ENCODE measurements at regions not wholly inside any gene's neighbourhood (a gene's known extent, or its start where the extent isn't known, plus 50 kb on each side); places are given as distances from the start of the nearest gene placed in this dataset.

DNA sequence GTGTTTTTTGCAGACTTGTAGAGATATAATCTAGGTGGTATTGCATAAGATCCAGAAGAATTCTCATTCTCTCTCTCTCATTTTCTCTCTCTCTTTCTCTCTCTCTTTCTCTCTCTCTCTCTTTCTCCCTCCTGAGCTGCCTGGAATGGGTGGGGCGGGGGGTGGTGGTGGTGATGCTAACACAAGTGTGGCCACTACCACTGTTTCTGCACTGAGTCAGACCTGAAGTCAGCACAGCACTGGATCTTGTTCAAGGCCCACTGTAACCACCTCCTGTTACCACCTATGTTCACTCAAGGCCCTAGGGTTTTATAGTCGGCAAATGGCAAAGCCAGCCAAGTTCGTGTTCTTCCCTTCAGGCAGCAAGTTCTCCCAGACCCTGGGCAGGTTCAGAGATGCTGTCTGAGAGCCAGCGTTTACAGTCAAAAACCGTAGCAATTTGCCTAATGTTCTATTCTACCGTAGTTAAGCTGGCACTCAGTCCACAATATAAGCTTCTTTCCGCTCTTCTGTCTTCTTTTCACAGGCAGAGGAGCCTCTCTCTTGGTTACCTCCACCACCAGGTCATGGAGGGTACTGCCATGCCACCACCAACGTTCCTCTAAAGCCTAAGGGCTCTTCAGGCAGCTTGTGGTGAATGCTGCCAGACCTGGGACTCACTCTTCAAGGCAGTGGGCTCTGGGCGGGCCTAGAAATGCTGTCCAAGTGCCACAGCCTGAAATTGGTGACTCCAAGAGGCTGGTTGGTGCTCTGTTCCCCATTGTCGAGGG, 235.7 kb upstream of the PRR16 start:
- H3K4me3 ChIP-seq (ENCODE audit: low read length): no peak overlapping the region
- H3K27me3 ChIP-seq (ENCODE audit: insufficient read depth, low read length): no peaks in the 10 kb centered on the region
- no peaks in the 10 kb centered on the region for H3K36me3 ChIP-seq (ENCODE audit: insufficient read depth, low read length)
- H3K4me1 ChIP-seq (ENCODE audit: insufficient read depth, low read length): no peaks in the 10 kb centered on the region
- no peaks in the 10 kb centered on the region for H3K9me3 ChIP-seq (ENCODE audit: low read length)
- H2AFZ ChIP-seq (ENCODE audit: low read depth, low read length): no peak overlapping the region

DNA sequence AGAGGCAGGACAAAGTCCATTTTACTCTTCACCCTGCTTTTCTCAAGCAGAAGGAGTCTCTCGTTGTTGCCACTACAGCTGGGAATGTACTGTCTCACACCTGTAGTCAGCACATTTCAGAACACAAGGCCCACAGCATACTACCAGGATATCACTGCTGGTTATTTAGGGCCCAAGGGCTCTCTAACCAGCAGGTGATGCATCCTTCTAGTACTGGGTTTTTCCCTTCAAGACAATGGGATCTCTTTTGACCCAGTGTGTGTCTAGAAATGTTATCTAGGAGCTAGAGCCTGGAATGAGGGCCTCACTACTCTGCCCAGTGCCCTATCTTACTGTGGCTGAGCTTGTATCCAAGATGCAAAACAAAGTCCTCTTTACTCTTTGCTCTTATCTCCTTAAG, 235.1 kb upstream of the PRR16 start:
- Histone ChIP-seq H3K27me3 (ENCODE audit: insufficient read depth, low read length) (no peaks in the 10 kb centered on the region), H3K4me1 (ENCODE audit: insufficient read depth, low read length) (no peaks in the 10 kb centered on the region), H3K4me3 (ENCODE audit: low read length) (no peak overlapping the region), H3K9me3 (ENCODE audit: low read length) (no peaks in the 10 kb centered on the region), H3K36me3 (ENCODE audit: insufficient read depth, low read length) (no peaks in the 10 kb centered on the region), H2AFZ (ENCODE audit: low read depth, low read length) (no peak overlapping the region)

DNA sequence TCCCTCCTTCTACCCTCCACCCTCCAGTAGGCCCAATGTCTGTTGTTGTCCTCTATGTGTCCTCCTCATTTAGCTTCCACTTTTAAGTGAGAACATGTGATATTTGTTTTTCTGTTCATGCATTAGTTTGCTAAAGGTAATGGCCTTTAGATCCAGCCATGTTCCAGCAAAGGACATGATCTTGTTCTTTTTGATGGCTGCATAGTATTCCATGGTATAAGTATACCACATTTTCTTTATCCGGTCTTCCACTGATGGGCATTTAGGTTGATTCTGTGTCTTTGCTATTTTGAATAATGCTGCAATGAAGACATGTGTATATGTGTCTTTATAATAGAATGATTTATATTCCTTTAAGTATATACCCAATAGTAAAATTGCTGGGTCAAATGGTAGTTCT, 232.5 kb upstream of the PRR16 start:
- no peaks in the 10 kb centered on the region for H3K36me3 ChIP-seq (ENCODE audit: insufficient read depth, low read length)

DNA sequence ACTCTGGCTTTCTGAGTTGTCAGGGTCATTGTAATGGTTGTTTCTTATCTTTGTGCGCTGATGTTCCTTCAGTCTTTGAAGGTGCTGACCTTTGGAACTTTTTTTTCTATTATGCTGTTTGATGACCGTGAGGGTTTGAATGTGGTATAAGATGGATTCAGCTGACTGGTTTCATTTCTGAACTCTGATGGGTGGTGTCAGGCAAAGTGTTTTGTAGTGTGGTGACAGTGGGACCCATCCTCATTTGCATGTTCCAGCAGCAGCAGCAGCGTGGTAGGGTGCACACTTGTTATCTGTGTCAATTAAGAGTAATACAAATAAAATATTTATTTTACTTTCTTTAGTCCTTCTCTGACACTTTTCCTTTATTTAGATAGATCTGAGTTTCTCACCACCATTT, 227.7 kb upstream of the PRR16 start:
- Histone ChIP-seq H3K4me1 (ENCODE audit: insufficient read depth, low read length) (no peaks in the 10 kb centered on the region), H2AFZ (ENCODE audit: low read depth, low read length) (no peak overlapping the region), H3K36me3 (ENCODE audit: insufficient read depth, low read length) (no peaks in the 10 kb centered on the region), H3K27me3 (ENCODE audit: insufficient read depth, low read length) (no peaks in the 10 kb centered on the region), H3K4me3 (ENCODE audit: low read length) (no peak overlapping the region), H3K9me3 (ENCODE audit: low read length) (no peaks in the 10 kb centered on the region)

More for the DNA sequence above, 232.5 kb upstream of the PRR16 start:
- no peak overlapping the region for H2AFZ ChIP-seq (ENCODE audit: low read depth, low read length)
- H3K4me1 ChIP-seq (ENCODE audit: insufficient read depth, low read length): no peaks in the 10 kb centered on the region
- no peak overlapping the region for H3K4me3 ChIP-seq (ENCODE audit: low read length)
- no peaks in the 10 kb centered on the region for H3K27me3 ChIP-seq (ENCODE audit: insufficient read depth, low read length)
- H3K9me3 ChIP-seq (ENCODE audit: low read length): no peaks in the 10 kb centered on the region

DNA sequence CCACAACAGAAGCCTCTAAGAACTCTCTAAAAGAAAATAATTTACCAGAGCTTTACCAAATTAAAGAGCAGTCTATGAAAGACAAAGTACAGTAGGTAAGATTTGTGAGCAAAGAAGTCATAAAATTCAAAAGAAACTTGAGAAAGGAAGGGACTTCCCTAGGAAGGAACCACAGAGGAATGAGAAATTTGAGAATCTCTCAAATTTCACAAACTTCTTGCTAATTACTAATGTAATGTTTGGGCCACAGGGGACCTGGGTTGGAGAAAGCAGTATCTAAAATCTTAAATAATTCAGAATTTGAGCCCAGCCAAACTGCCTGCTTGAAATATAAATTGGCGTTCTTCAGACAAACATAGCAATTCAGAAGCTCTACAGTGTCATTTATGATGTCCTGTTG, 225.0 kb upstream of the PRR16 start:
- Histone ChIP-seq H2AFZ (ENCODE audit: low read depth, low read length) (no peak overlapping the region), H3K27me3 (ENCODE audit: insufficient read depth, low read length) (no peaks in the 10 kb centered on the region), H3K9me3 (ENCODE audit: low read length) (no peaks in the 10 kb centered on the region), H3K4me3 (ENCODE audit: low read length) (no peak overlapping the region), H3K36me3 (ENCODE audit: insufficient read depth, low read length) (no peaks in the 10 kb centered on the region), H3K4me1 (ENCODE audit: insufficient read depth, low read length) (no peaks in the 10 kb centered on the region)

DNA sequence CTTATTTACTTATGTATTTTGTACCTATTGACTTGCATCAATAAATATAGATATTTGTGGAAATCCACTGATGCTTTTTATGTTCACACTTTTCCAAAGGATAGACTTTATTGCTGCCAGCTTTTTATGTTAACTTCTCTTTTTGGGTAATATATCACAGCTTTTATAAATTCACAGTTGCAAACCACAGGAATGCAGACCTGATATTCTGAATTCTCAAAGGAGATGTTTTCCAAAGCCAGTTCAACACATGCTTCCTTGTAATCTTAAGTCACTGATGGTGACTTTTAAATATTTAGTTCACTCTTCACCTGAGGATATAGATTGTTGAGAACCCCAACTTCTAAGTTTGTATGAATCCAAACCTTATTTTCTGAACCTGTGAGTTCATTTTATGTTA, 223.4 kb upstream of the PRR16 start:
- no peaks in the 10 kb centered on the region for H3K4me1 ChIP-seq (ENCODE audit: insufficient read depth, low read length)
- no peaks in the 10 kb centered on the region for H3K9me3 ChIP-seq (ENCODE audit: low read length)
- no peak overlapping the region for H2AFZ ChIP-seq (ENCODE audit: low read depth, low read length)
- H3K36me3 ChIP-seq (ENCODE audit: insufficient read depth, low read length): no peaks in the 10 kb centered on the region
- no peak overlapping the region for H3K4me3 ChIP-seq (ENCODE audit: low read length)
- H3K27me3 ChIP-seq (ENCODE audit: insufficient read depth, low read length): no peaks in the 10 kb centered on the region

DNA sequence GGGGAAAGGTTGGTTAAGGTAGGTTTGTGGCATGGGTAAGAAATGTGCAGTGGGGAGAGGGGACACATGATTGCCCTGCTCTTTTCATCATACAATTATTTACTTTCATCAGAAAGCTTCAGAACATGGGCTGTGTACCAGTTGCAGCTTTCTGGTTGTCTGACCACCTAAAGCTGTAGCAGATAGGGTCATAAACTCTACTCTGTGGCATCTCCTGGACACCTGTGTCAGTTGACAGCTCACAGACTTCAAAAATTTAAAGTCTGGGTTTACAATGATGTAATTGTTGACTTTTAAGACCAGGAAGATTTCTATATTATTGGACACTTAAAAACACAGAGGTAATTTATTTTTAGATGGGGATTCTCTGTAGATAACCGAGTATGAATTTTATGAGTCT, 222.7 kb upstream of the PRR16 start:
- H3K9me3 ChIP-seq (ENCODE audit: low read length): no peaks in the 10 kb centered on the region
- no peak overlapping the region for H3K4me3 ChIP-seq (ENCODE audit: low read length)
- H2AFZ ChIP-seq (ENCODE audit: low read depth, low read length): no peak overlapping the region
- no peaks in the 10 kb centered on the region for H3K4me1 ChIP-seq (ENCODE audit: insufficient read depth, low read length)
- H3K36me3 ChIP-seq (ENCODE audit: insufficient read depth, low read length): no peaks in the 10 kb centered on the region
- no peaks in the 10 kb centered on the region for H3K27me3 ChIP-seq (ENCODE audit: insufficient read depth, low read length)

DNA sequence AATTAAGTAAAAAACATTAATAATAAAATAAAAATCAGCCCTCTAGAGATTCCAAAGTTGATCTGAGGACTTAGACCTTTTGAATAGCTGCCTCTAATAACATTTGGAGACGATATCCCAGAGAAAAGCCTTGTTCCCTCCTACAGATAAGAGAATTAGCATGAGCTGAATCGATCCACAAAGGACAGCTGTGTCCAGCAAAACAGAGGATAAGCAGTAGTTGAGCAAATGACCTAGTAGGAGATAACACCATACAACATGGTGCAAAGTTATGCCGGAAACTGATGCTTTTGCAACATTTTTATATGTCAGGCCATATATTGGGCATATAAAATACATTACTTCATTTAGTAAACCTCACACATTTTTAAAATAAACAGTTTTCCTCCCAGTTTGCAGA, 212.2 kb upstream of the PRR16 start:
- H3K36me3 ChIP-seq (ENCODE audit: insufficient read depth, low read length): no peaks in the 10 kb centered on the region
- peaks cover 9% of the 10 kb centered on the region for H3K4me1 ChIP-seq (ENCODE audit: insufficient read depth, low read length)
- H3K4me3 ChIP-seq (ENCODE audit: low read length): no peak overlapping the region
- no peak overlapping the region for H2AFZ ChIP-seq (ENCODE audit: low read depth, low read length)
- H3K27me3 ChIP-seq (ENCODE audit: insufficient read depth, low read length): no peaks in the 10 kb centered on the region
- no peaks in the 10 kb centered on the region for H3K9me3 ChIP-seq (ENCODE audit: low read length)

DNA sequence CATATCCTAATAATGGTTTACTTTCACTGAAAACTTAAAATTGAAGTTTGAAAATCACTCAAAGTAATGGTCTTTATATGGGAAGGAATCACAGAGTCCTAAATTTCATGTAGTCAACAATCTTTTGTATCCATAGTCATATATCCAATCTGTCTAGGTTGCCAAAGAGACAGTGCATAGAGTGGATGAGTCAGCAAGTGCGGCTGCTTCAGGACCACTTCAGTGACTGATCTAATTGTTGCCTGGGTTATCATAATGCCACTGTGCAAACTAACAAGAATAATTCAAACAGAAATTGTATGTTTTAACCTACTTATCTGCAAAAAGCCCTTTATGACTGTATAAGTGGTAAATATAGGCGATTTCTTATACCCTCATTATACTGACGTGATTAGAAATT, 211.3 kb upstream of the PRR16 start:
- Histone ChIP-seq H3K9me3 (ENCODE audit: low read length) (no peaks in the 10 kb centered on the region), H3K4me3 (ENCODE audit: low read length) (no peak overlapping the region), H2AFZ (ENCODE audit: low read depth, low read length) (no peak overlapping the region), H3K36me3 (ENCODE audit: insufficient read depth, low read length) (no peaks in the 10 kb centered on the region), H3K27me3 (ENCODE audit: insufficient read depth, low read length) (no peaks in the 10 kb centered on the region), H3K4me1 (ENCODE audit: insufficient read depth, low read length) (peaks cover 9% of the 10 kb centered on the region)

DNA sequence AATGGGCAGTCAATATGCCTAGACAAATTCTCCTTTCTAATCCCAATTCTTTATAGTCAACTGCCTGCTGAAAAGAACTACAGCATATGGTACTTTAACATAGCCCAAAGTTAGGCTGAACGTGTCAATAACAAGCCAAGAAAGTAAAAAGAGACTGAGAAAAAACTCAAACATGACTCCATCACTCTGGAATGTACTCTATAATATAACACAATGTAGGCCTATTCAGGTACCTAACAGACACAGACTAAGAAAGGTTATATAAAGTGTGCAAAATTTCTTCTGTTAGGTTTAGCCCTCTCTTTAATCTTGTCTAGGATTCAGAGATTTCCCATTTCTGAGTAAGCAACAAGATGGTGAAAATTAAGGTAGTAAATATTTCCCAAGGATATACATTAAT, 209.7 kb upstream of the PRR16 start:
- H3K4me3 ChIP-seq (ENCODE audit: low read length): no peak overlapping the region
- peaks cover 9% of the 10 kb centered on the region for H3K4me1 ChIP-seq (ENCODE audit: insufficient read depth, low read length)
- H3K36me3 ChIP-seq (ENCODE audit: insufficient read depth, low read length): no peaks in the 10 kb centered on the region
- no peaks in the 10 kb centered on the region for H3K9me3 ChIP-seq (ENCODE audit: low read length)
- H3K27me3 ChIP-seq (ENCODE audit: insufficient read depth, low read length): no peaks in the 10 kb centered on the region
- H2AFZ ChIP-seq (ENCODE audit: low read depth, low read length): no peak overlapping the region

DNA sequence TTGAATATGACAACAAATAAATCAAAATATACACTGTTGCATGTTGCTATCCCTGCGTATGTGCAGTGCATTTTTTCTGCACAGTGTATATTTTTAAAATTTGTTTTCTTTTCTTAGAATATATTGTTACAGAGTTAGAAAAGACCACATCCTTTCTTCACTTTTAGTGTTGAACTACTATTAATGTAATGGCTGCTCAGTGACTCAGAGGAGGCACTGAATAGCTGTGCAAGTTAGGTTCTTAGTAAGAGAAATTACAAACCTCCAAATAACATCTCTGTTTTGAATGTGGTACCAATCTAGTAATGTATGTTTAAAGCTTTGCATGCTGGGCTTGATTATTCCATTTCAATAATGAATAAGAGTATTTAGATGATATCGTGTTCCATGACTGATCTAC, 208.9 kb upstream of the PRR16 start:
- Histone ChIP-seq H2AFZ (ENCODE audit: low read depth, low read length) (no peak overlapping the region), H3K4me1 (ENCODE audit: insufficient read depth, low read length) (peaks cover 9% of the 10 kb centered on the region), H3K36me3 (ENCODE audit: insufficient read depth, low read length) (no peaks in the 10 kb centered on the region), H3K27me3 (ENCODE audit: insufficient read depth, low read length) (no peaks in the 10 kb centered on the region), H3K4me3 (ENCODE audit: low read length) (no peak overlapping the region), H3K9me3 (ENCODE audit: low read length) (no peaks in the 10 kb centered on the region)

DNA sequence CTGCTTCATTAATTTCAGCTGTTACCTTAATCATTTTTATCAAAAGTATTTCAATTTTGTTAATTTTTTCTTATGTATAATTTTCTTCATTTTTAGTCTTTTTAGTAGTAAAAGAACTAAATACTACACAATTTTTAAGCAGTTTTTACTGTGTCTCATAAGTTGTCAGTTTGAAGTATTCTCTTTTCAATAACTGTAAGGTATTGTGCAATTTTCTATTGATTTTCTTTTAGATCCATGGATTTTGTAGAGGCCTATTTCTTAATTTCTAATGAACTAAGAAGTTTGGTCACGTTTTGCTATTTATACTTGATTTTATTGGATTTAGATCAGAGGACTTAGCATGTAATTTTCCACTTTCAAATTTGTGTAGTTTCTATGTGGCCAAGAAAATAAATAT, 207.7 kb upstream of the PRR16 start:
- Histone ChIP-seq H3K27me3 (ENCODE audit: insufficient read depth, low read length) (no peaks in the 10 kb centered on the region), H3K36me3 (ENCODE audit: insufficient read depth, low read length) (no peaks in the 10 kb centered on the region), H3K4me1 (ENCODE audit: insufficient read depth, low read length) (peaks cover 9% of the 10 kb centered on the region), H3K4me3 (ENCODE audit: low read length) (no peak overlapping the region), H3K9me3 (ENCODE audit: low read length) (no peaks in the 10 kb centered on the region), H2AFZ (ENCODE audit: low read depth, low read length) (no peak overlapping the region)

DNA sequence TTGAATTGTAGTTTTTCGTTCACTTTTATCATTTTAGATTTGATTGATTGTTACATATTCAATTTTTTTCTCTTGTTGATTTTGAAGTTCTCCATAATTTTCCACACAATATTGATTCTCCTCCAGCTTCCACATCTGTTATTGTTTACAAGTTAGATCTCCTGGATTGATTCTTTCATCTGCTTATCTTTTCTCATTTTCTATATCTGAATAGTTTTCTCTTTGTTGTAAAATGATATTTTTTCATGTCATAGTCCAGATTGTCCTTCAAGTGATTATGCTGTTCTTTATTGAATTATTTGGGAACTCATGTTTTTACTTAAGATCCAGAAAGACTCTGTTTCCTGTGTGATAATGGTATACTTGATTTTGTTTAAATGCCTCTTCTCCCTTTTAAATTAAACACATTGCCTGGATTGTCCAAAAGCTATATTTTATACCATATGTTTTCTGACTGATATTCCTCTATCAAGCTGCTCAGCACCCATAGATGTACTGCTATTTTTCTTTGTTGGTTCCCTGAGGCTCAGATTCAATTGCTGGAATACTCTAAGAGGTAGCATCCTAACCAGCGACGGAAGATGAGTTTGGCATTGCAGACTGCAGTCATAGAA, 206.6 kb upstream of the PRR16 start:
- Histone ChIP-seq H3K9me3 (ENCODE audit: low read length) (no peaks in the 10 kb centered on the region), H3K27me3 (ENCODE audit: insufficient read depth, low read length) (no peaks in the 10 kb centered on the region), H3K36me3 (ENCODE audit: insufficient read depth, low read length) (no peaks in the 10 kb centered on the region), H3K4me3 (ENCODE audit: low read length) (no peak overlapping the region), H2AFZ (ENCODE audit: low read depth, low read length) (no peak overlapping the region), H3K4me1 (ENCODE audit: insufficient read depth, low read length) (peaks cover 9% of the 10 kb centered on the region)

DNA sequence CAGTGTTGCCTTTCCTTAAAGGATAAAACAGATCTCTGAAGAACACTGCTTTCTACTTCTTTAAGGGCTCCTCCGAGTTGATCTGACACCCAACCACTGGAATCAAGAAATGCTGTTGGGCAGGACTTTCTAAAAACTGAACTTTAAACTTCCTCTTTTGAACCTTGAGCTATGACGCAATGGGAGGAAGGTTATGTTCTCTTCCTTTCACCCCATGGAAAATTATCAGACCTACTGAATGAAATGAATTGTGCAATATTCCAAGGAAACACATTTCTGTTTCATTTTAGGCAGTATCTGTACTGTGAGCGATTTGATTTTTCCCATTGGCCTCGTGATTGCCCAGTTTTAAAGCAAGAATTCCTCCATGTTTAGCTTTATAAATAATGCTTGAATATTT, 206.0 kb upstream of the PRR16 start:
- no peaks in the 10 kb centered on the region for H3K27me3 ChIP-seq (ENCODE audit: insufficient read depth, low read length)
- no peaks in the 10 kb centered on the region for H3K9me3 ChIP-seq (ENCODE audit: low read length)
- H3K4me3 ChIP-seq (ENCODE audit: low read length): no peak overlapping the region
- H3K4me1 ChIP-seq (ENCODE audit: insufficient read depth, low read length): peaks cover 9% of the 10 kb centered on the region
- no peaks in the 10 kb centered on the region for H3K36me3 ChIP-seq (ENCODE audit: insufficient read depth, low read length)
- no peak overlapping the region for H2AFZ ChIP-seq (ENCODE audit: low read depth, low read length)

All from neuron (in vitro differentiated cells).